Prostate gland (tissue), 2 donors: ENCODE measurements at regions not wholly inside any gene's neighbourhood (a gene's known extent, or its start where the extent isn't known, plus 50 kb on each side); places are given as distances from the start of the nearest gene placed in this dataset.

ENCODE experiments used
- POLR2A ChIP-seq: fragments of 450-650 bp; IDR thresholded peaks from one replicate; pipeline ENCODE4 v1.6.1; 2016; ENCODE audit warnings: antibody characterized with exemption, mild to moderate bottlenecking
- TF ChIP-seq, protein P1 (sequence below), 4 experiments: fragments of 200-600 bp in 2 of 4; fragments of 450-650 bp in 2 of 4; sonication (generic) in 2 of 4; IDR thresholded peaks; 1 replicate in 3 of 4; 2 replicates in 1 of 4; pipeline ENCODE4 v1.5.1; 2016 to 2019; ENCODE audit warnings: antibody characterized with exemption in 4 of 4, mild to moderate bottlenecking in 2 of 4, moderate library complexity in 2 of 4

DNA sequence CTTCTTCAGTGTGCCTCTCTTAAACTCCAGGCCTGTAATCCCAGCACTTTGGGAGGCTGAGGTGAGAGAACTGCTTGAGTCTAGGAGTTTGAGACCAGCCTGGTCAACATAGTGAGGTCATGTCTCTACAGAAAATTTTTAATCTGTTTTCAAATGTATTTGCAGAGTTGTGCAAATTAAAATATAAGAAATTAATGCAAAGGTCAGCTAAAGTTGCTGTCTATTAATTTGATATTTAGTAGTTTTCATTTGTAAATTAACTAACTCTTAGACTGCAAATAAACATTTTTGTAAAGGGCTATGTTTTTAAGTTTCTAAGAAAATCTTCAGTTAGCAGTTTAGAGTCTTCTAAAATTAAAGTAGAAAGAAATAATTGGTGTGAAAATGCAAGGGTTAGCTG lies 99.9 kb upstream of the TJP1 start:
- TF ChIP-seq, protein P1, sequence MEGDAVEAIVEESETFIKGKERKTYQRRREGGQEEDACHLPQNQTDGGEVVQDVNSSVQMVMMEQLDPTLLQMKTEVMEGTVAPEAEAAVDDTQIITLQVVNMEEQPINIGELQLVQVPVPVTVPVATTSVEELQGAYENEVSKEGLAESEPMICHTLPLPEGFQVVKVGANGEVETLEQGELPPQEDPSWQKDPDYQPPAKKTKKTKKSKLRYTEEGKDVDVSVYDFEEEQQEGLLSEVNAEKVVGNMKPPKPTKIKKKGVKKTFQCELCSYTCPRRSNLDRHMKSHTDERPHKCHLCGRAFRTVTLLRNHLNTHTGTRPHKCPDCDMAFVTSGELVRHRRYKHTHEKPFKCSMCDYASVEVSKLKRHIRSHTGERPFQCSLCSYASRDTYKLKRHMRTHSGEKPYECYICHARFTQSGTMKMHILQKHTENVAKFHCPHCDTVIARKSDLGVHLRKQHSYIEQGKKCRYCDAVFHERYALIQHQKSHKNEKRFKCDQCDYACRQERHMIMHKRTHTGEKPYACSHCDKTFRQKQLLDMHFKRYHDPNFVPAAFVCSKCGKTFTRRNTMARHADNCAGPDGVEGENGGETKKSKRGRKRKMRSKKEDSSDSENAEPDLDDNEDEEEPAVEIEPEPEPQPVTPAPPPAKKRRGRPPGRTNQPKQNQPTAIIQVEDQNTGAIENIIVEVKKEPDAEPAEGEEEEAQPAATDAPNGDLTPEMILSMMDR (IDR thresholded peaks at IDR 0.05): no peak
- no peak for TF ChIP-seq POLR2A
